Fibroblast of the aortic adventitia (primary cell): ENCODE measurements at regions not wholly inside any gene's neighbourhood (a gene's known extent, or its start where the extent isn't known, plus 50 kb on each side); places are given as distances from the start of the nearest gene placed in this dataset.

ENCODE experiments used
- DNase-seq: peaks from one replicate; pipeline ENCODE4 v3.0.0-alpha.2; 2010; ENCODE audit warnings: low read depth
- H3K4me3 ChIP-seq: 2 replicates; pipeline ENCODE4 v1.5.1; 2011; ENCODE audit warnings: low read depth, mild to moderate bottlenecking, control low read depth, low read length, moderate library complexity
- CTCF ChIP-seq: IDR thresholded peaks from 2 replicates; pipeline ENCODE4 v1.5.1; 2011; ENCODE audit warnings: mild to moderate bottlenecking, low read length, control low read depth, inconsistent platforms; ENCODE audit not compliant: insufficient read depth

DNA sequence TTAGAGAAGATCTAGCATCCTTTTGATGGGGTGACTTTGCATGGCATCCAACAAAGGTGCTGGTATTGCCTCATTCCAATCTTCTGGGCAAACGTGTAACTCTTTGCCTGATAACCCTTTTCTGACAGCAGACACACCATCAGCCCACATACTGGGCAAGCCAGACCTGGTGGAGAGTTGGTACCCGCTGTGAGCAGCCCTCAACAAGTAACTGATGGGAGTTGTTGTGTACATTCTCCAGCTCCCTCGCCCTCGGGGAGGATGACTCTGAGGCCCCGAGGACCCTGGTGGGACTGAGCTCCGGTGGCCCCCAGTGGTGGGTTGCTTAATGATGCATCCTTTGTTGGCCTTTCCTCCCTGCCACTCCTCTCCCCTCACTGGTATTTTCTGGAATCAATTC, 102.4 kb upstream of the SLC6A11 start:
- DNase-seq: no peak
- H3K4me3 ChIP-seq: no peak overlapping the region
- TF ChIP-seq CTCF: no peak

DNA sequence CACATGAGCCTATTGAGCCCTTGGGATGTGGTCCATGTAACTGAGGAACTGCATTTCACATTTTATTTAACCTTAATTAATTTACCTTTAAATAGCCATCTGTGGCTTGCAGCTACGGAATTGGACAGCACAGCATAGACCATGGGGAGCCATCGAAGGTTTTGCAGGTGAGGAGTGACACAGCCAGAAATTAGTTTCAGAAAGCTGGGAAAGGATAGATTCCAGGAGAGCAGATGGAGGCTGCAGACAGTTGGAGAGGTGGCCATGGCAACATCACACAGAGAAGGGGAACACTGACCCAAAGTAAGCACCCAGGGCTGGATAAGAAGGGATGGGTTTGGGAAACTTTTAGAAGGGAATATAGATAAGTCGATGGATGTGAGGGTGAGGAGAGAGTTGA, 100.1 kb upstream of the SLC6A11 start:
- DNase-seq: no peak
- H3K4me3 ChIP-seq: no peak overlapping the region
- TF ChIP-seq CTCF: no peak

- no peak overlapping the region for H3K4me3 ChIP-seq
- no peak for TF ChIP-seq CTCF
- no peak for DNase-seq
Measured at GRCh38 chr3:10716964-10717363, 99.1 kb upstream of the SLC6A11 start.

GRCh38 chr3:10717756-10718155, 98.3 kb upstream of the SLC6A11 start:
- H3K4me3 ChIP-seq: no peak overlapping the region
- no peak for TF ChIP-seq CTCF
- no peak for DNase-seq

- H3K4me3 ChIP-seq: no peak overlapping the region
- DNase-seq: no peak
- no peak for TF ChIP-seq CTCF
Measured at GRCh38 chr3:10721101-10721500, 94.9 kb upstream of the SLC6A11 start.

DNA sequence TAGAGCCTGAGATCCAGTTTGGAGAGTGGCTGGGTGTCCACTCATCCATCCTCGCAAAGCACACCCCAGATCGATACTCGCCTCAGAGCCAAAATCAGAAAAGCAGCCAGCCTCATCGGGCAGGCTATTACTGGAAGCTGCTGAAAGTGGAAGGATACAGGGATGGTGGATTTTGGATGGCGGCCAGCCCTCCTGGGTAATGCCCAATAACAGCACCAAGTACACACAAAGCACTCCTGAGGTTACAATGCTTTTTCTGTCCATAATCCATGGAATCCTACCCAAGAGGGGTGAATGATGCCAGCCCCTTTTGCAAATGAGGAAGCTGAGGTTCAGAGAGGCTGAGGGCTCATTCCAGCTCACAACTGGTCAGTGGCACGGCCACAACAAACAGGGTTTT, 93.1 kb upstream of the SLC6A11 start:
- no peak overlapping the region for H3K4me3 ChIP-seq
- DNase-seq: no peak
- TF ChIP-seq CTCF: no peak

DNA sequence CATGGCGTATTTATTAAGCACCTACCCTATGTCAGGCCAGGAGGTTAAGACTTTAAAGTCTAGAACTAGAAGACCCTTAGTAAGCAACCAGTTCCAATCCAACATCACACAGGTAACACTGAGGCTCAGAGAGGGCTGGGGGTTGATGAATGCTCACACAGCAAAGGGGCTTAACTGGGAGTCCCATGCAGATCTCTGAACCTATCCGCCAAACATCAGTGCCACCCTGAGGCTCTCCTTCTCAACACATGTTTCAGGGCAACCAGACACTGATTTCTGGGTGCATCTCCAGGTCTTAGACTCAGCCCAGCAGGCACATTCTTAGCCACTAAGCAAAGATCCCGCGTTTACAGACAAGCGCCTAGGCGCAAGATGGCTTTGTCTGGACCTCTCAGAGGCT, 92.0 kb upstream of the SLC6A11 start:
- DNase-seq: no peak
- H3K4me3 ChIP-seq: no peak overlapping the region
- no peak for TF ChIP-seq CTCF
